ENCODE measurements at regions not wholly inside any gene's neighbourhood (a gene's known extent, or its start where the extent isn't known, plus 50 kb on each side); places are given as distances from the start of the nearest gene placed in this dataset.

- TF ChIP-seq CTCF (optimal IDR thresholded peaks at IDR 0.05 in 1 of 3, IDR thresholded peaks at IDR 0.05 in 1 of 3, conservative IDR thresholded peaks at IDR 0.05 in 1 of 3; ENCODE audit: extremely low read depth in 1 of 3, insufficient read depth in 2 of 3, low read length in 3 of 3) (no peak), EZH2 (IDR thresholded peaks at IDR 0.05; ENCODE audit: low read length) (no peak)
Measured at GRCh38 chr5:68154119-68154857, 61.3 kb upstream of the PIK3R1 start.
